Astrocyte (in vitro differentiated cells and primary cell): ENCODE measurements at regions not wholly inside any gene's neighbourhood (a gene's known extent, or its start where the extent isn't known, plus 50 kb on each side); places are given as distances from the start of the nearest gene placed in this dataset.

Experiments
- DNase-seq: peaks from one replicate; pipeline ENCODE4 v3.0.0-alpha.2; 2010; ENCODE audit warnings: low read depth
- FAIRE-seq: peaks from 2 replicates; lab custom pipeline; 2011; peaks lifted over from hg19 to GRCh38; lab: Jason Lieb, UNC
- H2AFZ ChIP-seq: 2 replicates; pipeline ENCODE4 v1.6.0; 2012; ENCODE audit warnings: low read depth, low read length, inconsistent platforms
- H3K27ac ChIP-seq: 2 replicates; pipeline ENCODE4 v1.5.1; 2011; ENCODE audit warnings: low read depth, low read length, inconsistent platforms
- H3K27me3 ChIP-seq: 2 replicates; pipeline ENCODE4 v1.6.0; 2011; ENCODE audit warnings: low read length, inconsistent platforms; ENCODE audit not compliant: insufficient read depth
- H3K36me3 ChIP-seq: 2 replicates; pipeline ENCODE4 v1.5.1; 2011; ENCODE audit warnings: low read length, inconsistent platforms; ENCODE audit not compliant: insufficient read depth
- H3K4me1 ChIP-seq: 2 replicates; pipeline ENCODE4 v1.5.1; 2011; ENCODE audit warnings: low read length, inconsistent platforms; ENCODE audit not compliant: insufficient read depth
- H3K4me2 ChIP-seq: 2 replicates; pipeline ENCODE4 v1.6.0; 2012; ENCODE audit warnings: low read length, inconsistent platforms
- H3K4me3 ChIP-seq: 2 replicates; pipeline ENCODE4 v1.5.1; 2011; ENCODE audit warnings: low read depth, mild to moderate bottlenecking, low read length, inconsistent platforms; ENCODE audit not compliant: insufficient read depth
- H3K79me2 ChIP-seq: 2 replicates; pipeline ENCODE4 v1.6.0; 2012; ENCODE audit warnings: mild to moderate bottlenecking, low read length, inconsistent platforms; ENCODE audit not compliant: insufficient read depth
- H3K9ac ChIP-seq: 2 replicates; pipeline ENCODE4 v1.6.0; 2012; ENCODE audit warnings: mild to moderate bottlenecking, low read length, inconsistent platforms
- H3K9me3 ChIP-seq: 2 replicates; pipeline ENCODE4 v1.5.1; 2012; ENCODE audit warnings: low read depth, mild to moderate bottlenecking, low read length, inconsistent platforms; ENCODE audit not compliant: insufficient read depth
- H4K20me1 ChIP-seq: 2 replicates; pipeline ENCODE4 v1.6.0; 2012; ENCODE audit warnings: low read length, inconsistent platforms; ENCODE audit not compliant: insufficient read depth
- H3K27ac Mint-ChIP-seq: one replicate; pipeline ENCODE4 v1.8.0; 2021; ENCODE audit warnings: mild to moderate bottlenecking, mixed read lengths; ENCODE audit not compliant: unreplicated experiment
- H3K27me3 Mint-ChIP-seq: one replicate; pipeline ENCODE4 v1.8.0; 2021; ENCODE audit warnings: low read depth, mixed read lengths; ENCODE audit not compliant: unreplicated experiment
- H3K36me3 Mint-ChIP-seq: one replicate; pipeline ENCODE4 v1.8.0; 2021; ENCODE audit warnings: low read depth, mixed read lengths; ENCODE audit not compliant: unreplicated experiment
- H3K4me1 Mint-ChIP-seq: one replicate; pipeline ENCODE4 v1.8.0; 2021; ENCODE audit warnings: low read depth, mixed read lengths; ENCODE audit not compliant: unreplicated experiment
- H3K4me3 Mint-ChIP-seq: one replicate; pipeline ENCODE4 v1.8.0; 2021; ENCODE audit warnings: mild to moderate bottlenecking, moderate library complexity, mixed read lengths; ENCODE audit not compliant: unreplicated experiment
- H3K9me3 Mint-ChIP-seq: one replicate; pipeline ENCODE4 v1.8.0; 2021; ENCODE audit warnings: mild to moderate bottlenecking, mixed read lengths; ENCODE audit not compliant: unreplicated experiment
- CTCF ChIP-seq: IDR thresholded peaks from 2 replicates; pipeline ENCODE4 v1.5.1; 2011; ENCODE audit warnings: low read depth, mild to moderate bottlenecking, inconsistent platforms, low read length, moderate library complexity; ENCODE audit not compliant: insufficient read depth
- EZH2 ChIP-seq: IDR thresholded peaks from 2 replicates; pipeline ENCODE4 v1.6.1; 2012; ENCODE audit warnings: mild to moderate bottlenecking, low read length, inconsistent platforms; ENCODE audit not compliant: insufficient read depth

GRCh38 chr3:104474011-104474410, 892.7 kb upstream of the ALCAM start:
- DNase-seq: no peak

GRCh38 chr3:104503022-104503421, 863.7 kb upstream of the ALCAM start:
- H3K9ac ChIP-seq: no peak overlapping the region
- H3K4me1 ChIP-seq: no peaks in the 10 kb centered on the region
- H2AFZ ChIP-seq: no peak overlapping the region
- no peak overlapping the region for H3K27ac ChIP-seq
- Mint-ChIP-seq H3K36me3 (no peaks in the 10 kb centered on the region), H3K9me3 (no peaks in the 10 kb centered on the region), H3K27me3 (no peaks in the 10 kb centered on the region), H3K4me3 (no peak overlapping the region), H3K27ac (no peak overlapping the region), H3K4me1 (no peaks in the 10 kb centered on the region)
- no peaks in the 10 kb centered on the region for H3K36me3 ChIP-seq
- no peak for TF ChIP-seq CTCF
- TF ChIP-seq EZH2: no peak
- H3K79me2 ChIP-seq: no peaks in the 10 kb centered on the region
- H3K4me3 ChIP-seq: no peak overlapping the region
- no peak for FAIRE-seq
- H4K20me1 ChIP-seq: no peaks in the 10 kb centered on the region
- H3K9me3 ChIP-seq: no peaks in the 10 kb centered on the region
- DNase-seq: no peak
- H3K4me2 ChIP-seq: no peak overlapping the region
- H3K27me3 ChIP-seq: no peaks in the 10 kb centered on the region

More at GRCh38 chr3:104474011-104474410, 892.7 kb upstream of the ALCAM start:
- H3K4me1 Mint-ChIP-seq: no peaks in the 10 kb centered on the region
- FAIRE-seq: no peak
- H3K27ac Mint-ChIP-seq: no peak overlapping the region
- Histone ChIP-seq H3K4me3 (no peak overlapping the region), H3K36me3 (no peaks in the 10 kb centered on the region), H3K79me2 (no peaks in the 10 kb centered on the region), H3K4me2 (no peak overlapping the region), H3K4me1 (no peaks in the 10 kb centered on the region), H4K20me1 (no peaks in the 10 kb centered on the region), H3K9me3 (peaks cover 5% of the 10 kb centered on the region), H2AFZ (no peak overlapping the region), H3K27ac (no peak overlapping the region), H3K9ac (no peak overlapping the region), H3K27me3 (no peaks in the 10 kb centered on the region)
- no peaks in the 10 kb centered on the region for H3K27me3 Mint-ChIP-seq
- H3K9me3 Mint-ChIP-seq: peaks cover 9% of the 10 kb centered on the region
- peaks cover 2% of the 10 kb centered on the region for H3K36me3 Mint-ChIP-seq
- no peak overlapping the region for H3K4me3 Mint-ChIP-seq
- TF ChIP-seq CTCF (no peak), EZH2 (no peak)

GRCh38 chr3:104510131-104510849, 856.4 kb upstream of the ALCAM start:
- Histone ChIP-seq H3K4me3 (no peak overlapping the region), H4K20me1 (no peaks in the 10 kb centered on the region), H3K9me3 (peaks cover 3% of the 10 kb centered on the region), H3K4me1 (no peaks in the 10 kb centered on the region), H3K4me2 (no peak overlapping the region), H3K27me3 (no peaks in the 10 kb centered on the region), H3K27ac (no peak overlapping the region), H3K36me3 (no peaks in the 10 kb centered on the region), H2AFZ (no peak overlapping the region), H3K79me2 (no peaks in the 10 kb centered on the region), H3K9ac (no peak overlapping the region)
- TF ChIP-seq CTCF (no peak), EZH2 (no peak)
- H3K4me1 Mint-ChIP-seq: no peaks in the 10 kb centered on the region
- H3K36me3 Mint-ChIP-seq: no peaks in the 10 kb centered on the region
- no peaks in the 10 kb centered on the region for H3K9me3 Mint-ChIP-seq
- no peak overlapping the region for H3K4me3 Mint-ChIP-seq
- DNase-seq: no peak
- H3K27me3 Mint-ChIP-seq: no peaks in the 10 kb centered on the region
- FAIRE-seq: no peak
- H3K27ac Mint-ChIP-seq: no peak overlapping the region
